GM21526 (cell line): ENCODE measurements at regions not wholly inside any gene's neighbourhood (a gene's known extent, or its start where the extent isn't known, plus 50 kb on each side); places are given as distances from the start of the nearest gene placed in this dataset.
"Not testable (repeated sequence)": the region's sequence is repeated elsewhere in the genome, so short reads cannot be mapped to it uniquely, and the experiment has no call there.

Experiments used
- ATAC-seq: cut with Tn5 transposase; IDR thresholded peaks from one replicate; pipeline ENCODE4 v1.9.1; 2021; ENCODE audit warnings: moderate library complexity; ENCODE audit not compliant: unreplicated experiment, low FRiP score

- ATAC-seq = no peak
Measured at GRCh38 chr9:75653750-75654149, 236.7 kb upstream of the PCSK5 start.

DNA sequence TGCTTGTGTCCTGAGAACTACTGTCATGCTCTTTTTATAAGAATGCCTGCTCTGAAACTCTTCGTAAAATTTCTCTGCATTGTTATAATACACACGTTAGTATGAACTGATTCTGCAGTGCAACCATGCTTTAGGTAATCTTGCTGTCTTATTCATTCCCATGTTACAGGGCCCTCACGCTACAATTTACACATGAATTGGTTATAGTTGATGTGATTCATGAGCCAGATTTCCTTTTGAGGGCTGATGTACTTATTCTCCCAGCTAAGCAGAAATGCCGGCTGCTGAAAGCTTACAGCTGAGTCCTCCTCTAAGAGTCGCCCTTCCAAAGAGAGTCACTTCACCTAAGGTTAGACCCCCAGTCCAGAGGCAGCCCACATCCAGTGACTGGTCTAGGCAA lies 233.5 kb upstream of the PCSK5 start:
- ATAC-seq = no peak

DNA sequence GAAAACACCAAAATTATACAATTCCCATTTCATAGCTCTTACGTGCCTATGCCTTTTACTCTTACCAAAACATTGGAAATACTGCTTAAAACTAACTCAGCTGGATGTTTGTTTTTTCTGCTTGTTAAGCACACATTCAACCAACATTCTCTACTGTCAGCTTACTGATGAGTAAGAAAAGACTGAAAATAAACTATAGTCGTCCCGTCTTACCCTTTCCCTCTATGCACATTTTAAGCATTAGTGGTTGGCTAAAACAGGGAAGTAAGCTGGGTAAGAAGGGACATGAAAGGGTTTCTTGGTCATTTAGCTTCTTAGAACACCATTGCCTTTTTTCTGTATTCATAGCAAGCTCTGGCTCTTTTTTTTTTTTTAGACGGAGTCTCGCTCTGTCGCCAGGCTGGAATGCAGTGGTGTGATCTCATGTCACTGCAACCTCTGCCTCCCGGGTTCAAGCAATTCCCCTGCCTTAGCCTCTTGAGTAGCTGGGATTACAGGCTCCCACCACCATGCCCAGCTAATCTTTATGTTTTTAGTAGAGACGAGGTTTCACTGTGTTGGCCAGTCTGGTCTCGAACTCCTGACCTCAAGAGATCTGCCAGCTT lies 232.1 kb upstream of the PCSK5 start:
- ATAC-seq = no peak

DNA sequence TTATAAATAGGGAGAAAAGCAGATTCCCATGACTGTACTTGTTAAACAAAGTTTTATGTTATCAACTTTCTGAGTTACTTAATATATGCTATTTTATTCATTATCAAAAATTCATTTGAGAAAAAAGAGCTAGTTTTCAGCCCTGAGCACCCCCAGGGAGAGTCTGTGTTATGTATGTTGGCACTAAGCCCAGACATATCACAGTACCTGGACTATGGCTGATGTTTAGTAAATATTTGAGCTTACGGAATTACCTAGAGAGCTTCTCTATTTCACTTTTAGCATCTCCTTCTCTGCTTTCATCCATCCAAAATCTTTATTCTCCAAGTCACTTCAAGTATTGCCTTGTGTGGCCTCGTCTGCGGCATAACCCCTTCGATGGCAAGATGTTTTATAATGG lies 225.9 kb upstream of the PCSK5 start:
- no peak for ATAC-seq

GRCh38 chr9:75666856-75667554 lies 223.5 kb upstream of the PCSK5 start:
- no peak for ATAC-seq

DNA sequence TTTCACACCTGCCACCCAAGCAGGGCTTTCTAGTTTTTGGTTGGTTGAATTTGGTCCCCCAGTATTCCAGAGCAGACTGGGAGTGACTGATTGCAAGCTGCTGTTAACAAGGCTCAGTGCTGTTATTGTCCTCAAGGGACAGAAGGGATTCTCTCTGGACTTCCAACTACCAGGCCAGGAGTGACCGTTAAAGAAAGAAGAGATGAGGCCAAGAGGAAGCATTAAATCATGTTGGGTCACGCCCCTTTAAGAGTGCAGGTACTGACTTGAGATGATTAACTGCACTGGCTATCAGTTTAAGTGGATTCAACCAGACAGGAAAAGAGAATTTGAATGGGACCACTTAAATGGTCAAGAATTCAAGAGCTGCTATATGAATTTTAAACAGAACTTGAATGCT lies 220.8 kb upstream of the PCSK5 start:
- ATAC-seq = no peak

- ATAC-seq = no peak
Measured at GRCh38 chr9:75671354-75671753, 219.1 kb upstream of the PCSK5 start.

DNA sequence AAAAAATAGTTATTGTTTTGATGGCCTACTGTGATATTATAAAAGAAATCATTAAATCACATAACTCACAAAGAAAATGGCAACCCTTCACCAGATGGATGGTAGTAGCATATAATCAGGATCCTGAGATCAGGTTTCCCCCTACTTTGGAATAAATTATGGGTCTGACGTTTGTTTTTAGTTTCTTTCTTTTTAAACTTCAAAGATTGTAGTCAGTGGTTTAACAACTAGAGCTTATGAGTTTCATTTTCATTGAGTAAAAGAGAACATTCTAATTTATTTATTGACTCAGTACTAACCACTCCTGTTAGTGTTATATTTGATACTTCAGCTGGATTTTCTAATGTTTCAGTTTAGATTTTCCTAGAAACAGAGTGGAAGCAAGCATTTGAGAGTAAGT lies 218.0 kb upstream of the PCSK5 start:
- no peak for ATAC-seq

GRCh38 chr9:75683591-75683990 lies 206.9 kb upstream of the PCSK5 start:
- ATAC-seq = no peak

DNA sequence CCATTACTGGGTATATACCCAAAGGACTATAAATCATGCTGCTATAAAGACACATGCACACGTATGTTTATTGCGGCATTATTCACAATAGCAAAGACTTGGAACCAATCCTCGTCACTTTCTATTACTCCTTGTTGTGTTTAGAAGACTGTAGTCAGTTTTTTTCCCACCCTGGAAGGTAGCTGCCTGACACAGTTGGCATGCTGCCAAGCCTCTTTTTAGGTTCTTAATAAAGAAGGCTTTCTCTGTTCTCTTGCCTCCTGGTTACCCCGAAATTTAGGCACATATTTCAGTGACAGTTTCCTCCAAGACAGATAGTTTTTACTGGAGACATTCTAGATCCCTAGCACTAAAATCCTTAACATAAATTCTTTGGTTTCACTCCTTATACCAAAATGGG lies 205.4 kb upstream of the PCSK5 start:
- ATAC-seq = no peak

GRCh38 chr9:75687359-75687953 lies 203.0 kb upstream of the PCSK5 start:
- no peak for ATAC-seq

- ATAC-seq = not testable (repeated sequence)
Measured at GRCh38 chr9:75690551-75690950, 199.9 kb upstream of the PCSK5 start.

DNA sequence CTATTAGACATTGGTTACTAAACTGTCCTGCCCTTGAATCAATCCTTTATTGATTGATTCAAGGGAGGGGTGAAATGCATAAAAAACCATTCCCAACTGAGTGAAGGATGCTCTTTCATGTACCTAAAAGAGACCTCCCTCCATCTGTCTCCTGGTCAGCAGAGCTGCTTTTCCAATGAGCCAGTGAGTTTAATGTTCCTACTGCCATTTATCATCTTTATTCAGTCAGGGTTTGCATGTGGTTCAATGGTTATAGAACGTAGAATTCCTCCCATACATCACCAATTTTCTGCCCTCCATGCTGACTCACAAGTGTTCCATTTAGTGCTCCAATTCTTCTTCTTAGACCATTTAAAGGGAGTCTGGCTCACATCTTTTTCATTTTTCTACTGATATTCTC lies 199.1 kb upstream of the PCSK5 start:
- ATAC-seq = no peak

GRCh38 chr9:75692309-75692708 lies 198.2 kb upstream of the PCSK5 start:
- ATAC-seq = no peak

- ATAC-seq = no peak
Measured at GRCh38 chr9:75695921-75696320, 194.6 kb upstream of the PCSK5 start.

DNA sequence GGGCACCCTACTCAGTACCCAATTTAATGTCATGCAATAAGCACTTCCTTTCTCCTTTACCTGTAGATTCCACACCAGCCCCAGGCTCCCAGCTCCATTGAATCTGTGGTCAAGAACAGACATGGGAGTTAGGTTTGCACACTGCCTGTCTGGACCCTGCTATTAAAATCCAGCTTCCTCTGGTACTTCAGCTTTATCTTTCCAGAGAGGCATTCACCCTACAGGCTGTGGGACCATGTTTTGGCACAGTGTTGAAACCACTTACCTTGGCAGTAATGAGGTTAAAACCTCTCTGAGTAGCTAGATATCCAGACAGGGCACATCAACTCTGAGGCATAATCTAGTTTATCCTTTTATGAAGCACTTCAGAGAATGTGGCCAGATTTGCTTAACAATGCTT lies 191.5 kb upstream of the PCSK5 start:
- no peak for ATAC-seq

- ATAC-seq = no peak
Measured at GRCh38 chr9:75699625-75700251, 190.7 kb upstream of the PCSK5 start.

- ATAC-seq = no peak
Measured at GRCh38 chr9:75700252-75700640, 190.2 kb upstream of the PCSK5 start.

- ATAC-seq = no peak
Measured at GRCh38 chr9:75707191-75707590, 183.3 kb upstream of the PCSK5 start.

- ATAC-seq = no peak
Measured at GRCh38 chr9:75709698-75710097, 180.8 kb upstream of the PCSK5 start.

DNA sequence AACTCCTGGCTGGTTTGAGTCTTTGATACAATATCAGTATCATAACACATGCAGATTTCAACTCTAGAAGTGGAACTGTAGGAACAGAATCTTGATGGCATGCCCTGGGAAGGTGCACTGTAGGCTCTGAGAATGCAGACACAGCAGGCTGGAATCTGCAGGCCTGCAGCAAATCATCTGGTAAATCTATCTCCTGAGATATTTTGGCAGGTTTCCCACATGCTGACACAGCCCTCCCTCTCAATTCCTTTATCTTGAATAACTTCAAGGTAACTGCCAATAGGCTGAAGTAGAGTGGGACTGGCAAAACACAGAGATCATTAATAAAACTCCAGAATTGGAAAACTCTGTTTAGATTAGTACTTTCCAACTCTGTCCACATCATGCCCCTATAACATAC lies 177.8 kb upstream of the PCSK5 start:
- no peak for ATAC-seq

DNA sequence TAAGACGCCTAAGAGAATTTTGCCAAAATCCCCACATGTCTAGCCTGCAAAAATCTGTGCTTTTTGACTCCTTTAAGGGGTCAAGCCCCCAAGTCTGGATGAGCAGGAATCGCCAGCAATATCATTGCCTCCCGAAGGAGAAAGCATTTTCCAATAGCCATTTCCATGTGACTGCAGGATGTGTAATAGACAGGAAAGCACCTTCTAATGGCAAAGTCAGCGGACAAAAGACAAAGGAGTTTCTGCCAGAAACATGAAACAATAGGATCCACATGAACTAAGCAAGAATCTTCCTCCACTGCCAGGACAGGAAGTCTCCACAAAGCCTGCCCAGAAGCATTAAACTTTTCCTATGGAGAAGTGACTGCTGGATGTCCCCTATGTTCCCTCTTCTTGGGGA lies 177.1 kb upstream of the PCSK5 start:
- no peak for ATAC-seq
